H7 (cell line): ENCODE measurements at regions not wholly inside any gene's neighbourhood (a gene's known extent, or its start where the extent isn't known, plus 50 kb on each side); places are given as distances from the start of the nearest gene placed in this dataset.
"Not testable (repeated sequence)": the region's sequence is repeated elsewhere in the genome, so short reads cannot be mapped to it uniquely, and the experiment has no call there.

Experiments
- DNase-seq: peaks from one replicate; pipeline ENCODE4 v3.0.0; 2012
- H3K27me3 ChIP-seq: 2 replicates; pipeline ENCODE4 v1.6.0; 2011; ENCODE audit warnings: mild to moderate bottlenecking, low read length; ENCODE audit not compliant: control insufficient read depth, insufficient read depth
- H3K36me3 ChIP-seq: replicated peaks from 2 replicates; pipeline ENCODE4 v1.5.1; 2011; ENCODE audit warnings: low read length; ENCODE audit not compliant: control insufficient read depth, insufficient read depth
- H3K4me3 ChIP-seq: 2 replicates; pipeline ENCODE4 v1.5.1; 2011; ENCODE audit warnings: low read depth, mild to moderate bottlenecking, control low read depth, low read length, moderate library complexity; ENCODE audit not compliant: insufficient read depth

DNA sequence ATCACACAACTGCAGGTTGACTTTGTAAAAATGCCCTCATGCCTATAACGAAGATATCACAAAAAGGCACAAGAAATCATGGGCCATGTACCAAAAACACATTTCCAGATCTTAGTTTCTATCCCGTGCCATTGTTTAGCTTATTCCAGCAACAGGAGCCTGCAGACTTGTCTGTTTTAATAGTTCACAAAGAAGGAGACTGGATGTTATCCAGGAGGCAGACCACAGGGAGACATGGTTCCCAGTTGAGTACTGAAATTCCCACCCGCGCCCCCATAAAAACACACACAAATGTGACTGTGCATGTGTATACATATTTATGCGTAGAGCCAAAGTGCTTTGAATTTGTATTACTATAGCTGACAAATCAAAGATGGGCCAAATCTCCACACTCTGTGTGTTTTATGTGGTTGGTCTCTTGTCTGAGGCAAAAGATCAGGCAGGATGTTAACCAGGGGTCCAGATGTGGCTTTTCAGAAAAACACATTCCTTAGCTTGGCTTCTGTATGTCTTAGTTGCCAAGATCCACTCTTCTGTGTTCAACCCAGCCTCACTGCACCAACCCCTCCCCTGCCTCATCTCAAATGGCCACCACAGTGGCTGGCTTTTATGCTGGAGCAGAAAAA is 469.2 kb upstream of the DIPK2B start:
- H3K4me3 ChIP-seq: no peak overlapping the region
- H3K27me3 ChIP-seq: no peaks in the 10 kb centered on the region
- H3K36me3 ChIP-seq: no peaks in the 10 kb centered on the region
- no peak for DNase-seq

- Histone ChIP-seq H3K27me3 (no peaks in the 10 kb centered on the region), H3K36me3 (no peaks in the 10 kb centered on the region), H3K4me3 (no peak overlapping the region)
- no peak for DNase-seq
Measured at GRCh38 chrX:45668686-45669443, 468.2 kb upstream of the DIPK2B start.

- Histone ChIP-seq H3K27me3 (no peaks in the 10 kb centered on the region), H3K4me3 (no peak overlapping the region), H3K36me3 (no peaks in the 10 kb centered on the region)
- no peak for DNase-seq
Measured at GRCh38 chrX:45667666-45668065, 467.0 kb upstream of the DIPK2B start.

DNA sequence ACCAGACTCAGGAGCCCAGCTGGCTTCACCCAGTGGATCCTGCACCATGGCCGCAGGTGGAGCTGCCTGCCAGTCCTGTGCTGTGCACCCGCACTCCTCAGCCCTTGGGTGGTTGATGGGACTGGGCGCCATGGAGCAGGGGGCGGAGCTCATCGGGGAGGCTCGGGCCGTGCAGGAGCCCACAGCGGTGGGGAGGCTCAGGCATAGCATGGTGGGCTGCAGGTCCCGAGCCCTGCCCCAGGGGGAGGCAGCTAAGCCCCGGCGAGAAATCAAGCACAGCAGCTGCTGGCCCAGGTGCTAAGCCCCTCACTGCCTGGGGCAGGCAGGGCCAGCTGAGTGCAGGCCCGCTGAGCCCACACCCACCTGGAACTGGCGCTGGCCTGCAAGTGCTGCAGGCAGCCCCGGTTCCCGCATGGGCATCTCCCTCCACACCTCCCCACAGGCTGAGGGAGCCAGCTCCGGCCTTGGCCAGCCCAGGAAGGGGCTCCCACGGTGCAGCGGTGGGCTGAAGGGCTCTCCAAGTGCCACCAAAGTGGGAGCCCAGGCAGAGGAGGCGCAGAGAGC is 464.1 kb upstream of the DIPK2B start:
- Histone ChIP-seq H3K36me3 (no peaks in the 10 kb centered on the region), H3K27me3 (no peaks in the 10 kb centered on the region), H3K4me3 (no peak overlapping the region)
- no peak for DNase-seq

- H3K27me3 ChIP-seq: no peaks in the 10 kb centered on the region
- no peak for DNase-seq
- no peak overlapping the region for H3K4me3 ChIP-seq
- no peaks in the 10 kb centered on the region for H3K36me3 ChIP-seq
Measured at GRCh38 chrX:45660477-45660876, 459.8 kb upstream of the DIPK2B start.

DNA sequence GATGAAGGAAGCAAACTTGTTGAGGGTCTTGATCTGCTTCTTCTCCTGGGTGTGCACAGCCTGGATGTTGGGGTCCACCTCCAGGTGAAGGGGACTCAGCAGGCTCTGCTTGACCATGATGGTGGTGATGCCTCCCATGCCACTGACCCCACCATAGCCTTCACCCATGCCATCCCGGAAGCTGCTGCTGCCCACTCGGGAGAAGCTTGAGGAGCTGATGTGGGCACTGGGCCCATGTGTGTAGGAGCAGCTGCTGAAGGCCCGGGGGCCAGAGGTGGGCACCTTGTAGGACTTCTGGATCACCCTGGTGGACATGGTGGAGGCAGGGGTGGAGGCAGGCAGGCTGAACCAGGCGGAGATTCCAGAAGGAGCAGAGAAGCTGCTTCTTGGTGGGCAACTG is 432.7 kb upstream of the DIPK2B start:
- DNase-seq: no peak
- no peaks in the 10 kb centered on the region for H3K27me3 ChIP-seq

GRCh38 chrX:45632506-45632905 is 431.8 kb upstream of the DIPK2B start:
- Histone ChIP-seq H3K27me3 (no peaks in the 10 kb centered on the region), H3K4me3 (no peak overlapping the region), H3K36me3 (no peaks in the 10 kb centered on the region)
- DNase-seq: no peak

More for the DNA sequence above, 432.7 kb upstream of the DIPK2B start:
- Histone ChIP-seq H3K4me3 (no peak overlapping the region), H3K36me3 (no peaks in the 10 kb centered on the region)

GRCh38 chrX:45630078-45630477 is 429.4 kb upstream of the DIPK2B start:
- H3K27me3 ChIP-seq: no peaks in the 10 kb centered on the region
- no peak overlapping the region for H3K4me3 ChIP-seq
- no peak for DNase-seq
- H3K36me3 ChIP-seq: no peaks in the 10 kb centered on the region

DNA sequence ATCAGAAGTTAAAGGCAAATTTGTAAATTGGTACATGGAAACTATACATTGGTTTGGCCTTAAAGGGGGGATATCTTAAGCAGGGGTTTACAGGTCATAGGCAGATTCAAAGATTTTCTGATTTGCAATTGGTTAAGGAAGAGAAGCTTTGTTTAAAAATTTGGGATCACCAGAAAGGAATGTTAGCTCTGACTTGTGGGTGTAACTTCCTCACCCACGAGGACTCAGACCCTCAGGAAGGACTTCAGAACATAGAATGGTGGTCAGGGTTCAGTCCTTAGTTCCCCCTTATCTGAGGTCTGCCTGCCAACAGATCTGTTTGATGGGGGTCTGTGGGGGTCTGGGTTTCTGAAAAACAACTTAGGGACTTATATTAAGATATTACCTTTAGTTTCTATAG is 427.4 kb upstream of the DIPK2B start:
- Histone ChIP-seq H3K36me3 (no peaks in the 10 kb centered on the region), H3K27me3 (no peaks in the 10 kb centered on the region), H3K4me3 (no peak overlapping the region)
- DNase-seq: no peak

DNA sequence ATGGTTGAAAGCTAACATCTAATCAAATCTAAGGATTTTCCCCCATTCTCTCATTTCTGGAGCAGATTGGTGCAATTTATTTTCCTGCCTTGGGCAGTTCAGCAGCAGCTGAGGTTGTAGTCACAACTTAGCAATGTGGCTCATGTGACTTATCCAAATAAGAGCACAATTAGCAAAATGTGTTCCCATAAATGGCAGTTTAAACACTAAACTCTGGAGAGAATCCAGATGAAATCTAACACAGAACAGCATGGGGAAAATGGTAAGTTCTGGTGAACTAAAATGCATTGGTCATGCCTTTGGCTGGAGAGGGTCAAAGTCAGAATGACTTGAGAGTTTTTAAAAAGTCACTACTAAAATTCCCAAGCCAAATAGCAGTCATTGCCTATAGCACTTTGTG is 422.6 kb upstream of the DIPK2B start:
- no peaks in the 10 kb centered on the region for H3K36me3 ChIP-seq
- no peak overlapping the region for H3K4me3 ChIP-seq
- no peaks in the 10 kb centered on the region for H3K27me3 ChIP-seq
- no peak for DNase-seq

DNA sequence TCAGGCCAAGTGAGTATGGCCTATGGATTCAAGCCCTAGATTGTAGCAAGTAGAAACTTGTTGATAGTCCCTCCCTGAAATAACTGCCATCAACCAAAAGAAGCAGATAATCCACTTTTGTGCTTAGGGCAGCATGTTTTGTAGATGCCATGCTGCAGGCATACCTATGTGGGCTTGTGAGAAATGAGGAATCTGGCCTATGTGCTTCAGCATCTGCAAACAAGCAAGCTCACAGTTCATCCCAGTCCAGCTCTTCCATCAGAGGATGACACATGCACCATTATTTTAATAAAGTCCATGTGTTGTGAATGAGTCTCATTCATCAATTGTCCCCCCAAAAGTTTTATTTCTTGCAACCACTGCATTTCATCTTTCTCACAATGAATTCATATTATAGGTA is 421.9 kb upstream of the DIPK2B start:
- H3K4me3 ChIP-seq: no peak overlapping the region
- no peaks in the 10 kb centered on the region for H3K36me3 ChIP-seq
- DNase-seq: no peak
- no peaks in the 10 kb centered on the region for H3K27me3 ChIP-seq

GRCh38 chrX:45622042-45622423 is 421.4 kb upstream of the DIPK2B start:
- no peak overlapping the region for H3K4me3 ChIP-seq
- H3K36me3 ChIP-seq: no peaks in the 10 kb centered on the region

DNA sequence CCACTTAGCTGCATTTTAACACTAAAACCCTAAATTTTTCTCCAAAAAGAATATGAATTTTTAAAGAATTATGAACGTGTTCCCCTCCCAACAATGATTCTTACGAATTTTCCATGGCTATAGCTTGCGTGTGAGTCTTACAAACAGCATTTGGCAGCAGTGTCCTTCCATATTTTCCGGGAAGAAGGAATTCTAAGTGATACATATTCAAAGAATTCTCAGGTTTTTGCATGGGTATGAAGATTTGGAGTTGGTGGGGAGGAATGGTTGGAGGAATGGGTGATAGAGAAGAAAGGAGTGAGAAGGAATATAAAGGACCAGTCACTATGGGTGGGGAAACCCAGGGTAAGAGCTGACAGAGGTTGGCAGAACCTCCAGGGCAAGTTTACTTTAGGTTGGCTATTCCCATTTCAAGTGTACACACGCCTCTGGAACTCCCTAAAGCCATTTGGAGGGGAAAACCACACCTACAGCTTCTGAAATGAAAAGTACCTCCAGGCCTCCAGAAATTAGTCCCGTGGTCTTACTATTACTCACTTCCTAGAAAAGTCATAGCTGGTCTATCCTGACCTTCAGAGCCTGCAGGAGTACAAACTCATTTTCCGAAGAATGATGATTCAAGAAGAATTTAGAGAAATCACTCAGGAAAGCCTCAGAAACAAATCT is 420.8 kb upstream of the DIPK2B start:
- DNase-seq: no peak
- Histone ChIP-seq H3K27me3 (no peaks in the 10 kb centered on the region), H3K36me3 (no peaks in the 10 kb centered on the region), H3K4me3 (no peak overlapping the region)

More at GRCh38 chrX:45622042-45622423, 421.4 kb upstream of the DIPK2B start:
- H3K27me3 ChIP-seq: no peaks in the 10 kb centered on the region
- no peak for DNase-seq

- no peaks in the 10 kb centered on the region for H3K27me3 ChIP-seq
- H3K4me3 ChIP-seq: no peak overlapping the region
- no peaks in the 10 kb centered on the region for H3K36me3 ChIP-seq
- DNase-seq: no peak
Measured at GRCh38 chrX:45619290-45619689, 418.6 kb upstream of the DIPK2B start.

- H3K36me3 ChIP-seq, H3K27me3 ChIP-seq, DNase-seq, H3K4me3 ChIP-seq: not testable (repeated sequence)
Measured at GRCh38 chrX:45615591-45615990, 414.9 kb upstream of the DIPK2B start.
